ENCODE measurements at regions not wholly inside any gene's neighbourhood (a gene's known extent, or its start where the extent isn't known, plus 50 kb on each side); places are given as distances from the start of the nearest gene placed in this dataset.

DNA sequence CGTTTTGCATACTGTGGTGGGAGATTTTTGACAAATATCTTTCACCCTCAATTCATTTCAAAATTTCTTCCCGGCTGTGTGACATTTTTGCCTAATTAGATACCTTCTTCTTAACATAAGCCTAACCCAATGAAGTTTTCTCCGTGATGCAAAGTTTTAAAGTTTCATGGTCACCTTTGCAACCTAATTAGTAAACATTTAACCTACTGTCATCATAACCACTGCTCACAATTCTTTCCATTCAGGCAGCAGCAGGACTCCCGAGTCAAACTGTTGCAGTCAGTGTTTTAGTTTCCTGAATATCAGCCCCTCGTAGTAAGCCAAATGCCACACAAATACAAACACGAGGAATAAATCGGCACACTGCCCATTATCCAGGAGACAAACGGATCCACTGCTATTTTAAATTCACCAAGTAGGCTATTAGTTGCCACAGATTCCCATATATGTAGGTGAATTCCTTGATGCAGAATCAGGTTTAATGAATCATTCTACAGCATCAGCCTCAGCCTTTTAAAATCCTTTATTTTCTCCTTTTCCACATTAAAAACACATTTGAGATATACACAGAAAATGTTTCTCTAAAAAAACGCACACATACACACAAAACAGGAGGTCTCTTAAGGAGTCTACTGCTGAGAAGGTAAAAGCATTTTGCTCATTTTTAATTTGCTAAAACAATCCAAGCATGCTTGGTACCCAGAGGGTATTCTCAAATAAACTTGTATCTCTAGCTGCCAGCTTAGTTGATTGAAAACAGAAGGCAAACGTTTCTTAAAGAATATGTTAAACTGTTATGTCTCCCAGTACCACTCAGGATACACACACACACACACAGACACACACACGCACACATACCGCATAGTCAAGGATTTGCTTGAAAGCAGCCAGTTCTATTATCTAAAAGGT lies 106.5 kb upstream of the KCTD1 start:
- H3K27me3 ChIP-seq (ENCODE audit: control insufficient read depth, insufficient read depth, low read length) = peaks cover 8% of the 10 kb centered on the region
- TF ChIP-seq, protein P1, sequence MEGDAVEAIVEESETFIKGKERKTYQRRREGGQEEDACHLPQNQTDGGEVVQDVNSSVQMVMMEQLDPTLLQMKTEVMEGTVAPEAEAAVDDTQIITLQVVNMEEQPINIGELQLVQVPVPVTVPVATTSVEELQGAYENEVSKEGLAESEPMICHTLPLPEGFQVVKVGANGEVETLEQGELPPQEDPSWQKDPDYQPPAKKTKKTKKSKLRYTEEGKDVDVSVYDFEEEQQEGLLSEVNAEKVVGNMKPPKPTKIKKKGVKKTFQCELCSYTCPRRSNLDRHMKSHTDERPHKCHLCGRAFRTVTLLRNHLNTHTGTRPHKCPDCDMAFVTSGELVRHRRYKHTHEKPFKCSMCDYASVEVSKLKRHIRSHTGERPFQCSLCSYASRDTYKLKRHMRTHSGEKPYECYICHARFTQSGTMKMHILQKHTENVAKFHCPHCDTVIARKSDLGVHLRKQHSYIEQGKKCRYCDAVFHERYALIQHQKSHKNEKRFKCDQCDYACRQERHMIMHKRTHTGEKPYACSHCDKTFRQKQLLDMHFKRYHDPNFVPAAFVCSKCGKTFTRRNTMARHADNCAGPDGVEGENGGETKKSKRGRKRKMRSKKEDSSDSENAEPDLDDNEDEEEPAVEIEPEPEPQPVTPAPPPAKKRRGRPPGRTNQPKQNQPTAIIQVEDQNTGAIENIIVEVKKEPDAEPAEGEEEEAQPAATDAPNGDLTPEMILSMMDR (IDR thresholded peaks at IDR 0.05; ENCODE audit: insufficient read depth, low read length, poor library complexity, severe bottlenecking) = no peak
- no peak for DNase-seq (ENCODE audit: low read depth)
- H3K4me3 ChIP-seq (ENCODE audit: low read depth, low read length) = no peak overlapping the region
- H3K36me3 ChIP-seq (ENCODE audit: control insufficient read depth, insufficient read depth, low read length) = no peaks in the 10 kb centered on the region

- H3K4me3 ChIP-seq (ENCODE audit: low read depth, low read length) = no peak overlapping the region
- no peaks in the 10 kb centered on the region for H3K36me3 ChIP-seq (ENCODE audit: control insufficient read depth, insufficient read depth, low read length)
- TF ChIP-seq, protein P1 (IDR thresholded peaks at IDR 0.05; ENCODE audit: insufficient read depth, low read length, poor library complexity, severe bottlenecking) = no peak
- peaks cover 8% of the 10 kb centered on the region for H3K27me3 ChIP-seq (ENCODE audit: control insufficient read depth, insufficient read depth, low read length)
- DNase-seq (ENCODE audit: low read depth) = no peak
These were observed 105.7 kb upstream of the KCTD1 start for GRCh38 chr18:26653943-26654615.

DNA sequence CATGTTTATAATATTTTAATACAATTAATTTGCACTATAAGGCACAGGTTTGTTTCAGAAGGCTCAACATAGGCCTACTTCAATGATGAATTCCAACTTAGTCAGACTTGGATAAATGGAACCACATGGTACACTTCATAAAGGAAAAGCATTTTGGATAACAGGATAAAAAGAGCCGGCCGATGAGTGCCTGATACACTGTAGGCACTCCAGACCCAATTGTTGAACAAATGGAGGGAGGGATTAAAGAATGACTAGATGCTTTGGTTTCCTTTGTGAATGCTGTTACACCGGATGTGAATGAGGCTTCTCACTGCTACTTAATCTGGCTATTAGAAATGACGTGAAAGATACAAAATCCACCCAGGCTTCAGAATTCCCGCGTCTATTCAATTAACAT lies 104.1 kb upstream of the KCTD1 start:
- Histone ChIP-seq H3K36me3 (ENCODE audit: control insufficient read depth, insufficient read depth, low read length) (no peaks in the 10 kb centered on the region), H3K4me3 (ENCODE audit: low read depth, low read length) (no peak overlapping the region), H3K27me3 (ENCODE audit: control insufficient read depth, insufficient read depth, low read length) (peaks cover 8% of the 10 kb centered on the region)
- TF ChIP-seq, protein P1 (IDR thresholded peaks at IDR 0.05; ENCODE audit: insufficient read depth, low read length, poor library complexity, severe bottlenecking) = no peak
- no peak for DNase-seq (ENCODE audit: low read depth)

DNA sequence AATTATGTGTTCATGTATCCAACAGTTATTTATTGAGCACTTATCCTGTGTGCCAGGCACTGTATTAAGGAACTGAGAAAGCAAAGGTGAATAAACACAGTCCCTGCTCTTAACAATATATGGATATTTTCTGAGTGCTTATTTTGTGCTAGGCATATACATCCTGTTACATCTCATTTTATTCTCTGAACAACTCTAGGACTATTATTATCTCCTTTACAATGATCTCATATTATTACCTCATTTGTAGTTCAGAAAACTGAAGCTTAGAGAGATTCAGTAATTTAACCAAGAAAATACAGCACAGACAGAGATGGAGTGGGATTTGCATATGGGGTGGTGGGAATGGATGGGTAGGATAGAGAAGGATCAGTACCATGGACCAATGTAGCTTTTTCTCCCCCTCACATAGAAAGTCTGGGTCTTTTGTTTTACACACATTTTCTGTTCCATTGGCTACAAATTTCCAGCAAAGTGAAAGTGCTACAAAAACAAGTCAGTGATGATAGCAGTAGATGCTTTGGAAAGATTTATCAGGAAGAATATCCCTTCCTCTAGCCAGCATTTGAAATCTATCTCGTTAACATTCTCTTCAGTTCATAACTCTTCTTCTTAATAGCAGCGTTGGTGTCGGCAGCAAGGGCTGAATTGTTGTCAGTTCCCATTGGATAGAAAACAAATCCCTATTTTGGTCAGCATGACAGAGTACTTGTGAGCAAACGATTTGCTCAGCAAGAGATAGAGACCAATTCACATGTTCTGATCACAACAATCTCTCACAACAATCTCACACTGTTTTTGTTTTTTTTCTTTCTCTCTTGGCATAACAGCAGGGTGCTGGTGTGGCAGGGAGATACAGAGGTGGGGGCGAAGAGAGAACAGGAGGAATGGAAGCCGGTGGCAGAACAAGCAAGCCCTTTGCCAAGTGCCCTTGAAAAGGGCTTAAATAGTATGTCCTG lies 102.2 kb upstream of the KCTD1 start:
- Histone ChIP-seq H3K4me3 (ENCODE audit: low read depth, low read length) (no peak overlapping the region), H3K27me3 (ENCODE audit: control insufficient read depth, insufficient read depth, low read length) (peaks cover 6% of the 10 kb centered on the region), H3K36me3 (ENCODE audit: control insufficient read depth, insufficient read depth, low read length) (no peaks in the 10 kb centered on the region)
- no peak for DNase-seq (ENCODE audit: low read depth)
- TF ChIP-seq, protein P1 (IDR thresholded peaks at IDR 0.05; ENCODE audit: insufficient read depth, low read length, poor library complexity, severe bottlenecking) = no peak

DNA sequence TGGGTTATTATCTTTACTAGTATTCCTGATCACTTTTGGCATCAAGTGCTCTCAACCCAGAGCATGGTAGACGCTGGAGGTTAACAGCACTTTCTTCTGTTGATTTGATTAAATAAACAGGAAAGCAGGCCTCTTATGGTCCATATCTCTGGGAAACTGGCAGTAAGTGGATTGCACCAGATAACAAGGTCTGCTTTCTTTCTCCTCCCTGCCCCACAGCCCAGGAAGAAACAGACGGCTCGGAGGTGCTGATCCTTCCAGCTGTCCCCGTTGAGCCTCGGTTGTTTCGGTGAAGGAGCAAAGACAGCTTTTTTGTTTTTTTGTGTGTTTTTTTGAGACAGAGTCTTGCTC lies 100.8 kb upstream of the KCTD1 start:
- H3K36me3 ChIP-seq (ENCODE audit: control insufficient read depth, insufficient read depth, low read length) = no peaks in the 10 kb centered on the region
- H3K4me3 ChIP-seq (ENCODE audit: low read depth, low read length) = no peak overlapping the region
- DNase-seq (ENCODE audit: low read depth) = no peak
- TF ChIP-seq, protein P1 (IDR thresholded peaks at IDR 0.05; ENCODE audit: insufficient read depth, low read length, poor library complexity, severe bottlenecking) = no peak
- peaks cover 2% of the 10 kb centered on the region for H3K27me3 ChIP-seq (ENCODE audit: control insufficient read depth, insufficient read depth, low read length)
